Stimulated activated CD4-positive, alpha-beta T cell treated with anti-CD3 and anti-CD28 coated beads, Interleukin-12 subunit alpha, Interleukin-12 subunit beta, amount 100 ng/mL, for 48 hours (primary cell): ENCODE measurements at regions not wholly inside any gene's neighbourhood (a gene's known extent, or its start where the extent isn't known, plus 50 kb on each side); places are given as distances from the start of the nearest gene placed in this dataset.

Source experiments
- DNase-seq, 3 donors: peaks; one replicate each; pipeline ENCODE4 v3.0.0-alpha.2; 2020; ENCODE audit warnings: low read depth in 2 of 3, low spot score in 1 of 3

GRCh38 chr15:91517491-91518200 is 335.9 kb upstream of the SLCO3A1 start:
- no peak for DNase-seq

GRCh38 chr15:91520850-91521249 is 332.7 kb upstream of the SLCO3A1 start:
- no peak for DNase-seq

- DNase-seq: no peak
Observed at GRCh38 chr15:91521548-91521947, 332.0 kb upstream of the SLCO3A1 start.

GRCh38 chr15:91521996-91522395 is 331.5 kb upstream of the SLCO3A1 start:
- DNase-seq: no peak

GRCh38 chr15:91522605-91523332 is 330.7 kb upstream of the SLCO3A1 start:
- DNase-seq: no peak

GRCh38 chr15:91523596-91523995 is 329.9 kb upstream of the SLCO3A1 start:
- DNase-seq: no peak

GRCh38 chr15:91524534-91524933 is 329.0 kb upstream of the SLCO3A1 start:
- DNase-seq: no peak

- DNase-seq: no peak
Observed at GRCh38 chr15:91525751-91526150, 327.8 kb upstream of the SLCO3A1 start.

GRCh38 chr15:91526424-91526823 is 327.1 kb upstream of the SLCO3A1 start:
- no peak for DNase-seq

- no peak for DNase-seq
Observed at GRCh38 chr15:91528801-91529200, 324.7 kb upstream of the SLCO3A1 start.

GRCh38 chr15:91529534-91529933 is 324.0 kb upstream of the SLCO3A1 start:
- no peak for DNase-seq

- DNase-seq: no peak
Observed at GRCh38 chr15:91530279-91530678, 323.2 kb upstream of the SLCO3A1 start.

- no peak for DNase-seq
Observed at GRCh38 chr15:91530956-91531582, 322.4 kb upstream of the SLCO3A1 start.

GRCh38 chr15:91534235-91534634 is 319.3 kb upstream of the SLCO3A1 start:
- DNase-seq: no peak

- no peak for DNase-seq
Observed at GRCh38 chr15:91534976-91535375, 318.5 kb upstream of the SLCO3A1 start.

- DNase-seq: no peak
Observed at GRCh38 chr15:91535856-91536500, 317.5 kb upstream of the SLCO3A1 start.

- DNase-seq: no peak
Observed at GRCh38 chr15:91537856-91538255, 315.7 kb upstream of the SLCO3A1 start.

- DNase-seq: no peak
Observed at GRCh38 chr15:91538782-91539181, 314.7 kb upstream of the SLCO3A1 start.

- DNase-seq: no peak
Observed at GRCh38 chr15:91541286-91541685, 312.2 kb upstream of the SLCO3A1 start.

- DNase-seq: no peak
Observed at GRCh38 chr15:91542226-91542625, 311.3 kb upstream of the SLCO3A1 start.

GRCh38 chr15:91547356-91547755 is 306.2 kb upstream of the SLCO3A1 start:
- no peak for DNase-seq

- DNase-seq: no peak
Observed at GRCh38 chr15:91548549-91548948, 305.0 kb upstream of the SLCO3A1 start.
